ENCODE measurements at regions not wholly inside any gene's neighbourhood (a gene's known extent, or its start where the extent isn't known, plus 50 kb on each side); places are given as distances from the start of the nearest gene placed in this dataset.
"Not testable (repeated sequence)": the region's sequence is repeated elsewhere in the genome, so short reads cannot be mapped to it uniquely, and the experiment has no call there.

GRCh38 chr10:53029449-53029848 lies 256.9 kb upstream of the MBL2 start:
- no peaks in the 10 kb centered on the region for H3K36me3 ChIP-seq (ENCODE audit: insufficient read depth)
- H3K27ac ChIP-seq = no peak overlapping the region
- no peaks in the 10 kb centered on the region for H3K79me2 ChIP-seq (ENCODE audit: insufficient read depth, low read depth)
- no peaks in the 10 kb centered on the region for H4K20me1 ChIP-seq (ENCODE audit: insufficient read depth)
- no peak for TF ChIP-seq CTCF (conservative IDR thresholded peaks at IDR 0.05; ENCODE audit: low read depth, low read length)
- no peaks in the 10 kb centered on the region for H3K4me1 ChIP-seq (ENCODE audit: low read depth, poor library complexity, severe bottlenecking)
- H2AFZ ChIP-seq (ENCODE audit: low read depth) = no peak overlapping the region
- H3K9ac ChIP-seq = no peak overlapping the region
- H3K4me2 ChIP-seq = no peak overlapping the region
- H3K4me3 ChIP-seq (IDR thresholded peaks at IDR 0.05; ENCODE audit: insufficient read depth, low read depth, low read length) = no peak overlapping the region
- H3K27me3 ChIP-seq (ENCODE audit: insufficient read depth, low read depth) = no peaks in the 10 kb centered on the region

- not testable (repeated sequence) for H3K4me3 ChIP-seq (IDR thresholded peaks at IDR 0.05; ENCODE audit: insufficient read depth, low read depth, low read length); H3K27me3 ChIP-seq (ENCODE audit: insufficient read depth, low read depth); H3K36me3 ChIP-seq (ENCODE audit: insufficient read depth); H3K4me2 ChIP-seq; H3K79me2 ChIP-seq (ENCODE audit: insufficient read depth, low read depth); H3K4me1 ChIP-seq (ENCODE audit: low read depth, poor library complexity, severe bottlenecking); H4K20me1 ChIP-seq (ENCODE audit: insufficient read depth); H2AFZ ChIP-seq (ENCODE audit: low read depth); H3K9ac ChIP-seq; H3K27ac ChIP-seq
Observed at GRCh38 chr10:53025765-53026164, 253.2 kb upstream of the MBL2 start.

- Histone ChIP-seq H2AFZ (ENCODE audit: low read depth) (no peak overlapping the region), H3K4me1 (ENCODE audit: low read depth, poor library complexity, severe bottlenecking) (no peaks in the 10 kb centered on the region), H3K4me2 (no peak overlapping the region), H3K4me3 (IDR thresholded peaks at IDR 0.05; ENCODE audit: insufficient read depth, low read depth, low read length) (no peak overlapping the region), H3K36me3 (ENCODE audit: insufficient read depth) (no peaks in the 10 kb centered on the region), H4K20me1 (ENCODE audit: insufficient read depth) (no peaks in the 10 kb centered on the region), H3K27me3 (ENCODE audit: insufficient read depth, low read depth) (no peaks in the 10 kb centered on the region), H3K79me2 (ENCODE audit: insufficient read depth, low read depth) (no peaks in the 10 kb centered on the region), H3K9ac (no peak overlapping the region), H3K27ac (no peak overlapping the region)
- TF ChIP-seq CTCF (conservative IDR thresholded peaks at IDR 0.05; ENCODE audit: low read depth, low read length) = no peak
Observed at GRCh38 chr10:53025172-53025711, 252.7 kb upstream of the MBL2 start.

GRCh38 chr10:53023411-53023810 lies 250.8 kb upstream of the MBL2 start:
- H3K4me1 ChIP-seq (ENCODE audit: low read depth, poor library complexity, severe bottlenecking) = no peaks in the 10 kb centered on the region
- TF ChIP-seq CTCF (conservative IDR thresholded peaks at IDR 0.05; ENCODE audit: low read depth, low read length) = no peak
- no peaks in the 10 kb centered on the region for H3K79me2 ChIP-seq (ENCODE audit: insufficient read depth, low read depth)
- H2AFZ ChIP-seq (ENCODE audit: low read depth) = no peak overlapping the region
- H3K4me2 ChIP-seq = no peak overlapping the region
- H3K9ac ChIP-seq = no peak overlapping the region
- H4K20me1 ChIP-seq (ENCODE audit: insufficient read depth) = no peaks in the 10 kb centered on the region
- no peak overlapping the region for H3K4me3 ChIP-seq (IDR thresholded peaks at IDR 0.05; ENCODE audit: insufficient read depth, low read depth, low read length)
- no peaks in the 10 kb centered on the region for H3K27me3 ChIP-seq (ENCODE audit: insufficient read depth, low read depth)
- H3K27ac ChIP-seq = no peak overlapping the region
- no peaks in the 10 kb centered on the region for H3K36me3 ChIP-seq (ENCODE audit: insufficient read depth)

GRCh38 chr10:53022611-53023088 lies 250.1 kb upstream of the MBL2 start:
- no peaks in the 10 kb centered on the region for H4K20me1 ChIP-seq (ENCODE audit: insufficient read depth)
- no peak overlapping the region for H3K4me3 ChIP-seq (IDR thresholded peaks at IDR 0.05; ENCODE audit: insufficient read depth, low read depth, low read length)
- H3K4me2 ChIP-seq = no peak overlapping the region
- H3K27me3 ChIP-seq (ENCODE audit: insufficient read depth, low read depth) = no peaks in the 10 kb centered on the region
- no peak overlapping the region for H3K27ac ChIP-seq
- H3K79me2 ChIP-seq (ENCODE audit: insufficient read depth, low read depth) = no peaks in the 10 kb centered on the region
- TF ChIP-seq CTCF (conservative IDR thresholded peaks at IDR 0.05; ENCODE audit: low read depth, low read length) = no peak
- no peak overlapping the region for H3K9ac ChIP-seq
- H3K36me3 ChIP-seq (ENCODE audit: insufficient read depth) = no peaks in the 10 kb centered on the region
- no peak overlapping the region for H2AFZ ChIP-seq (ENCODE audit: low read depth)
- no peaks in the 10 kb centered on the region for H3K4me1 ChIP-seq (ENCODE audit: low read depth, poor library complexity, severe bottlenecking)

Measured in KMS-11 (cell line).